ENCODE measurements at regions not wholly inside any gene's neighbourhood (a gene's known extent, or its start where the extent isn't known, plus 50 kb on each side); places are given as distances from the start of the nearest gene placed in this dataset.
"Not testable (repeated sequence)": the region's sequence is repeated elsewhere in the genome, so short reads cannot be mapped to it uniquely, and the experiment has no call there.

DNA sequence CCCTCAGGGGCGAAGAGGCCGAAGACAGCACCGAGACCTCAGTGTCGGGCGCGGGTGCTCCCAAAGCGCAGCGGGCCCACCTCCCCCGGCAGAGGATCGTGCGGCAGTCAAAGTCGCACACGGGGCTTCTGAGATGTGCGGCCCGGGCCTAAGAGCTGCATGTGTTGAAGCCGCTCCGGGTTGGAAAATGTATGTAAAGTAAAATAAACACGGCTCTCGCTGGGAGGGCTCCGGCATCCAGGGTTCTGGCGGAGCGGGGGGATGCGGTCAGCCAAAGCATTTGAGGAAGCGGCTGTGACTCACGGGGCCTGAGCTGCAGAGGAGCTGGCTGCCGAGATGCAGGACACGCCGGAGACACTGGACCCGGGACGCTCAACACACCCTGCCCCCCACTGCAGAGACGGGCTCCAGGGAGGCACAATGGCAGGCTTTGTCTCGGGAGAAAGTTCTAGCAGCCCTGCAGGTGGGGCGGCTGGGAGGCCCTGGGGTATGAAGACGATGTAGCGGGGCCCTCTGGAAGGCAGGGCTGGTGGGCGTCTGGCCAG is 185.8 kb downstream of the NPIPB11 start:
- Mint-ChIP-seq H3K36me3 (ENCODE audit: low read depth) (peaks cover 11% of the 10 kb centered on the region), H3K4me1 (ENCODE audit: low read depth) (peaks cover 14% of the 10 kb centered on the region)
- intact Hi-C loops (cut with micrococcal nuclease); H3K4me3 Mint-ChIP-seq; CTCF ChIA-PET; H3K27me3 Mint-ChIP-seq (ENCODE audit: low read depth); H3K27ac Mint-ChIP-seq; DNase-seq; H3K9me3 Mint-ChIP-seq: not testable (repeated sequence)

DNA sequence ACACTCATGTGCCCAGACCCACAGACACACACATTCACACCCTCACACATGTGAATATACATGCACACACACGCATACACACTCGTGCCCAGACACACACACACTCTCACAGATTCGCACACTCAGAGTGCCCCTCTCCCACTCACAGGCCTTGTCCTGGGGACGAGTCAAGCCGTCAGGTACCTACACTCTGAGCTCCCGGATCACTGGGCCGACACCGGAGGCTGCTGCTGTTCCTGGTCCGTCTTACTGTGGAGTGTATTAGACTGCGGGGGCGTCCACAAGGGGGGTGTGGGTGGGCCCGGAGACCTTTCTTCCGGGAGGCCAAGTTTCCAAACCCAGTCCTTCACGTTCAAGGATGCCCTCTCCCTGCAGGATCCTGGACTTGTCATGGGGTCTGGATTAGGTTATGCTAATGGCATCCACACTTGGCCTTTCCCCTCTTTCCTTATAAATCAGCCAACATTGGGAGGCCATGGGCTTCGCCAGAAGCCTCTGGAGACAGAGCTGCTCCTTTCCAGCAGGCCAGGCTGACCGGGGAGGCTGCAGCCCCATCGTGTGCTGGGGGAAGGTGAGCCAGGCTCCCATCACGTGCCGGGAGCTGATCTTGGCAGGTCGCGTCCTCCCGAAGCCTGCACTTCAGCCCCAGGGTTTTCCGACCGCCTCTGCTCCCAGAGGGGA is 186.4 kb downstream of the NPIPB11 start:
- peaks cover 14% of the 10 kb centered on the region for H3K4me1 Mint-ChIP-seq (ENCODE audit: low read depth)
- H3K9me3 Mint-ChIP-seq; H3K27me3 Mint-ChIP-seq (ENCODE audit: low read depth); H3K27ac Mint-ChIP-seq; DNase-seq; CTCF ChIA-PET; intact Hi-C loops (cut with micrococcal nuclease); H3K4me3 Mint-ChIP-seq: not testable (repeated sequence)
- H3K36me3 Mint-ChIP-seq (ENCODE audit: low read depth), result peaks cover 11% of the 10 kb centered on the region

- H3K4me1 Mint-ChIP-seq (ENCODE audit: low read depth), result peaks cover 12% of the 10 kb centered on the region
Measured at GRCh38 chr16:29219562-29219961, 186.9 kb downstream of the NPIPB11 start.

DNA sequence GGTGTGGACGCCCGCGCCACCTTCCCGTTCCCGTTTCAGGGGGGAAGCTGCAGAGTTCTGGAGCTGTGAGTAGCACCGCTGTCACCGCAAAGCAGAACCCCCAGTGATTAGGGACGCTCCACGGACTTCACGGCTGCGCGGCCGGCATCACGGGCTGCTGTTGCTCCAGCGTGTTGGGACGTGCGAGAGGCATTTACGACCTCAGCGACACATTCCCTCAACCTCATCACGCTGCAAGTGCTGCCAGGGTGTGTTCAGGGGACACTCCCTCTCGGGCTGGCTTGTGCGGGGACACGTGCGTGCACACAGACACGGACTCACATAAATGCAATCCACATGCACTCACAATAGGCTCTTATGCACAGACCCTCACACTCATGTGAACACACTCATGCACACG is 187.9 kb downstream of the NPIPB11 start:
- H3K36me3 Mint-ChIP-seq (ENCODE audit: low read depth), result peaks cover 11% of the 10 kb centered on the region
- CTCF ChIA-PET; H3K27me3 Mint-ChIP-seq (ENCODE audit: low read depth); H3K27ac Mint-ChIP-seq; DNase-seq; H3K9me3 Mint-ChIP-seq; intact Hi-C loops (cut with micrococcal nuclease); H3K4me3 Mint-ChIP-seq; H3K4me1 Mint-ChIP-seq (ENCODE audit: low read depth): not testable (repeated sequence)

More at GRCh38 chr16:29219562-29219961, 186.9 kb downstream of the NPIPB11 start:
- peaks cover 11% of the 10 kb centered on the region for H3K36me3 Mint-ChIP-seq (ENCODE audit: low read depth)
- H3K27me3 Mint-ChIP-seq (ENCODE audit: low read depth); H3K9me3 Mint-ChIP-seq; intact Hi-C loops (cut with micrococcal nuclease); H3K27ac Mint-ChIP-seq; DNase-seq; H3K4me3 Mint-ChIP-seq; CTCF ChIA-PET: not testable (repeated sequence)

DNA sequence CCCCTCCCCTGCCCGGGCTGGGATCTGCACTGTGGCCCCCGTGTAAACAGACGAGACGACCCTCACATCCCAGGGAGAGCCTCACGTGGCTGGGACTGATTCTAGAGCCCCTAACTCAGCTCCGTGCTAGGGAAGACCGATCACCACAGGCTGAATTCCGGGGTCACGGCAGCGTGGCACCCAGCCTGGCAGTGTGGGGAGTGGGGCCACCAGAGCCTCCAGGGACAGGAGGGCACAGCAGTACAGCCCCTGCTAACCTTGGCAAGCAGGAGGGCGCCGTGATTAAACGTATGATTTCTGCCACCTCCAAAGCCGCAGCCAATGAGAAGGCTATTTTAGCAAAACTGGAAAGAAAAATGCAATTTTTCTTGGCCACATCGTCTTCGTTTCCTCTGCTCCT is 188.3 kb downstream of the NPIPB11 start:
- CTCF ChIA-PET; H3K27ac Mint-ChIP-seq; intact Hi-C loops (cut with micrococcal nuclease); DNase-seq; H3K4me3 Mint-ChIP-seq; H3K4me1 Mint-ChIP-seq (ENCODE audit: low read depth); H3K27me3 Mint-ChIP-seq (ENCODE audit: low read depth); H3K9me3 Mint-ChIP-seq: not testable (repeated sequence)
- peaks cover 11% of the 10 kb centered on the region for H3K36me3 Mint-ChIP-seq (ENCODE audit: low read depth)

- H3K36me3 Mint-ChIP-seq (ENCODE audit: low read depth), result peaks cover 10% of the 10 kb centered on the region
- H3K27me3 Mint-ChIP-seq (ENCODE audit: low read depth); CTCF ChIA-PET; H3K4me3 Mint-ChIP-seq; DNase-seq; H3K27ac Mint-ChIP-seq; intact Hi-C loops (cut with micrococcal nuclease); H3K9me3 Mint-ChIP-seq; H3K4me1 Mint-ChIP-seq (ENCODE audit: low read depth): not testable (repeated sequence)
Measured at GRCh38 chr16:29217752-29218126, 188.8 kb downstream of the NPIPB11 start.

GRCh38 chr16:29217104-29217751 is 189.3 kb downstream of the NPIPB11 start:
- CTCF ChIA-PET; intact Hi-C loops (cut with micrococcal nuclease); H3K4me3 Mint-ChIP-seq: not testable (repeated sequence)

DNA sequence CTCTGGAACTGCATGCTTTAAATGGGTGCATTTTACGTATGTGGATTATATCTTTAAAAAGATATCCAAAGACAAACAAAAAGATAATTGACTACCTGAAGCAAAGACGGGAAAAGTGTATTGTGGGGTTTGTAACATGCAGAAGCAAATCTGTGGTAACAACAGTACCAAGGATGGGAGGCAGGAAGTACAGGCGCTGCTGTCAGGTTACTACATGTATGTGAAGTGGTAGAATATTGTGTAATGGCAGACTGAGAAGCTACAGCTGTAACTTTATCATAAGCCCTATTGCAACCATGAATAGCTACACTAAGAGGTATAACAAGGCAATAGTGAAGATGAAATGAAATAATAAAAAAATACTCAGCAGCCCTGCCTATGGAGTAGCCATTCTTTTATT is 192.7 kb downstream of the NPIPB11 start:
- H3K9me3 Mint-ChIP-seq; DNase-seq; H3K27ac Mint-ChIP-seq; H3K27me3 Mint-ChIP-seq (ENCODE audit: low read depth); CTCF ChIA-PET; intact Hi-C loops (cut with micrococcal nuclease); H3K4me3 Mint-ChIP-seq; H3K36me3 Mint-ChIP-seq (ENCODE audit: low read depth); H3K4me1 Mint-ChIP-seq (ENCODE audit: low read depth): not testable (repeated sequence)

More at GRCh38 chr16:29217104-29217751, 189.3 kb downstream of the NPIPB11 start:
- not testable (repeated sequence) for H3K9me3 Mint-ChIP-seq; H3K27me3 Mint-ChIP-seq (ENCODE audit: low read depth); H3K4me1 Mint-ChIP-seq (ENCODE audit: low read depth); H3K27ac Mint-ChIP-seq; DNase-seq; H3K36me3 Mint-ChIP-seq (ENCODE audit: low read depth)

- H3K4me1 Mint-ChIP-seq (ENCODE audit: low read depth); DNase-seq; H3K27me3 Mint-ChIP-seq (ENCODE audit: low read depth); CTCF ChIA-PET; H3K4me3 Mint-ChIP-seq; intact Hi-C loops (cut with micrococcal nuclease); H3K27ac Mint-ChIP-seq; H3K36me3 Mint-ChIP-seq (ENCODE audit: low read depth); H3K9me3 Mint-ChIP-seq: not testable (repeated sequence)
Measured at GRCh38 chr16:29213251-29213650, 193.3 kb downstream of the NPIPB11 start.

GRCh38 chr16:29212084-29213027 is 194.2 kb downstream of the NPIPB11 start:
- H3K4me1 Mint-ChIP-seq (ENCODE audit: low read depth); H3K27me3 Mint-ChIP-seq (ENCODE audit: low read depth); H3K4me3 Mint-ChIP-seq; H3K36me3 Mint-ChIP-seq (ENCODE audit: low read depth); CTCF ChIA-PET; H3K9me3 Mint-ChIP-seq; DNase-seq; H3K27ac Mint-ChIP-seq; intact Hi-C loops (cut with micrococcal nuclease): not testable (repeated sequence)

- CTCF ChIA-PET; H3K4me3 Mint-ChIP-seq; H3K36me3 Mint-ChIP-seq (ENCODE audit: low read depth); H3K27me3 Mint-ChIP-seq (ENCODE audit: low read depth); DNase-seq; intact Hi-C loops (cut with micrococcal nuclease); H3K27ac Mint-ChIP-seq; H3K9me3 Mint-ChIP-seq; H3K4me1 Mint-ChIP-seq (ENCODE audit: low read depth): not testable (repeated sequence)
Measured at GRCh38 chr16:29211456-29211855, 195.1 kb downstream of the NPIPB11 start.

DNA sequence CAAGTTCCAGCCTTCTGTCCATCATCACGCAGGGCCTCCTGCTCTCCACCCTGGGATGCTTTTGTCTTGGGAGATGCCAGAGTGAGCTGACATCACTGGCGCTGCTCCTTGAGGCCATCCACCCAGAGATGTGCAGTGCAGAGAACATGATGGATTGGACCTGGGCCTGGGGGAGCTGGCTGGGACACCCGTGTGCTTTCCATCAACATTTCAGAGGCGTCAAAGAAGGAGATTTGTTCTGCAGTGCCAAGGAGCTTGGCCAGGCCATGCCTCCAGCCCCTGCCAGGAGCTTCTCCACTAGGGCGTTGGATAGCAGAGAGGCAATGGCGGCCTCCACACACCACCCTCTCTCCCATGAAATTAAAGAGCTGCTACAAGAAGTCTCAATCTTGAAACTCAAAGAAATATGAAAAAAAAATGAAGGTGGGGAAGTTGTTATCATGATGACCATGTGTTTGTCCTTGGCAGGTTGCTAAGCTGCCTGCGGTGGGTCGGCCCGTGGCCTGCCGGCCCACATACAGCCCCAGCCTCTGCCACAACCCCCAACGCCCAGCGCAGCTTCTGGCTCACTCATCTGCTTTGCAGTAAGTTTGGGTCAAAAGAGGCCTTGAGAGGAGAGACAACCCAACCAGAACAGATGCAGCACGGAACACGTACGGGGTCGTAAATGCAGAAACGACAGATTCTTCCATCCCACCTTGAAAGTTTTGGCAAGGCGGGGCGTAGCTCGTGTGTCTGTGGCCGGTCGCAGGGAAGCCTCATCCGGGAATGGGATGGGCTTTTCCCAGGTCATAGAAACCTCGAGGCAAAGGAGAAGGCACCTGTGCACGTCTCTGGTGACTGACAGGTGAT is 196.0 kb downstream of the NPIPB11 start:
- intact Hi-C loops (cut with micrococcal nuclease); CTCF ChIA-PET; H3K4me3 Mint-ChIP-seq; H3K4me1 Mint-ChIP-seq (ENCODE audit: low read depth); DNase-seq; H3K27me3 Mint-ChIP-seq (ENCODE audit: low read depth); H3K27ac Mint-ChIP-seq: not testable (repeated sequence)
- Mint-ChIP-seq H3K9me3 (peaks cover 14% of the 10 kb centered on the region), H3K36me3 (ENCODE audit: low read depth) (peaks cover 12% of the 10 kb centered on the region)
